CD4-positive, alpha-beta T cell treated with Interleukin-21 for 1 hour (primary cell): ENCODE measurements at regions not wholly inside any gene's neighbourhood (a gene's known extent, or its start where the extent isn't known, plus 50 kb on each side); places are given as distances from the start of the nearest gene placed in this dataset.
"Not testable (repeated sequence)": the region's sequence is repeated elsewhere in the genome, so short reads cannot be mapped to it uniquely, and the experiment has no call there.

ENCODE experiments used
- DNase-seq: peaks from one replicate; pipeline ENCODE4 v3.0.0-alpha.2; 2020

DNA sequence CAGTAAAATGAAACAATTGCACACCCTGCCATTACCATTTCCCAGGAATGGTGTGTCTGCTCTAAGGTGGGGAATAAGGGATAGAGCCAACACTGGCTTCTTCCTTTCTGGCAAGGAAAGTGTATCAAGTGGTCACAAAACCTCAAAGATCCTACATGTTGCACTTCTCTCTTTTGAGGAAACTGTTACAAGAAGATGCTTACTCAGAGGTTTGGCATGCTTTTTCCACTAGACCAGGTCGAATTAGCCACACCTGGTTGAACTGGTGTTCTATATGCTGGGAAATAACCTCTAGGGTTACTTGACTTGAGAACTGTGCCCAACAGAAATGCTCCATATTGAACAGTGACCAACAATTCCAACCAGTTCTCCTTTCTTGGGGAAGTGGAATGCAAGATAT, 102.9 kb downstream of the LRRN1 start:
- no peak for DNase-seq

GRCh38 chr3:3906171-3906570, 106.9 kb downstream of the LRRN1 start:
- no peak for DNase-seq

DNA sequence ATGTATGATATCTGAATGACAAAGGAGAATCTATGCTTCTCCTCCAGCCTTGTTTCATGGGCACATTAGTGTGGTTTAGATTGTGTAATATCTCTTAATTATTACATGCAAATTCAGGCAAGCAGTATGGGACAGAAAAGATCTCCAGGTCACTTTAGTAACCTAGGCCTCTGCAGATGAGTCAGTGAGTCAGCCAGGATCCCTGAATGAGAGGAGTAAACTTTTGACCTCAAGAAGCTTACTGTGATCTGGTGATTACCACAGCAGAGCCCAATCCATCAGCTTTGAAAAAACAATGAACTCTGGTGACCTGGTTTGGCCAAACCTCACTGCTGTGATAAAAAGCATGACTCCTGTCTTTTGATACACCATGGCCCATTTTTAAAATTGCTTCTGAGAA, 107.8 kb downstream of the LRRN1 start:
- no peak for DNase-seq

GRCh38 chr3:3918763-3919162, 119.5 kb downstream of the LRRN1 start:
- no peak for DNase-seq

DNA sequence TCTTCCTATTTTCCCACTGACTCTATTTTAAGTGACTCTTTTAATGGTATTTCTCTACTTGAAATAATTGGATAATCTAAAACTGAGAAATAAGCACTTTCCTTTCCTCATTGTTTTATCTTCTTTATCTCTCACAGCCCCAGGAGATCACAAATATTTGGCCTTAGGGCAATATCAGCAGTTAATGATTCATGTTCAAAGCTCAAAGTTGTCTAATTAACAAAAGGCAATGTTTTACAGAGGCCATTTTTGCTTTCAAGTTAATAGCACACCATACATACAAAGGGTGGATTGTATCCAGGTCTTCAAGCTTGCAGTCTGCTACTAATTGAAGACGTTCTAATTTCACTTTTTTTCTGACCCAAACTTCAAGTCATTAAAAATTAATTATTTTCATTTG, 120.1 kb downstream of the LRRN1 start:
- DNase-seq: no peak

DNA sequence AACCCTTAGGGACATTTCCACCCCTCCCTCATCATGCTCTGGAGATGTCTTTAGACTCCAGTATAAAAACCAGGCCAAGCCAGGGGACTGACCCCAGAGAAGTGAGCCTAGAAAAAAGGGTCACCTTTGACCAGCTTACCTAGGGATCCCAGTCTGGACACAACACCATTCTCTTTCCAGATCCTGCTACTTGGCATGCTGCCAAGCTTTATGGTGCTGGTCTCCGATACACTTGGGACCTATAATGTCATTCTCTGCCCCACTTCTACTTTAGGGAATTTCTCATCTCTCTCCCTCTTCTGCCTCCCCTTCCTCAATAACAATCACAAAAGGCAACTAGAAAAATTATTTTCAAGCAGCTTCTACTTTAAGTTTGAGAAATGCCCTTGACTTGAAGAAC, 124.4 kb downstream of the LRRN1 start:
- no peak for DNase-seq

GRCh38 chr3:3927198-3927597, 128.0 kb downstream of the LRRN1 start:
- no peak for DNase-seq

- DNase-seq: no peak
These were observed 128.7 kb downstream of the LRRN1 start for GRCh38 chr3:3927965-3928364.

DNA sequence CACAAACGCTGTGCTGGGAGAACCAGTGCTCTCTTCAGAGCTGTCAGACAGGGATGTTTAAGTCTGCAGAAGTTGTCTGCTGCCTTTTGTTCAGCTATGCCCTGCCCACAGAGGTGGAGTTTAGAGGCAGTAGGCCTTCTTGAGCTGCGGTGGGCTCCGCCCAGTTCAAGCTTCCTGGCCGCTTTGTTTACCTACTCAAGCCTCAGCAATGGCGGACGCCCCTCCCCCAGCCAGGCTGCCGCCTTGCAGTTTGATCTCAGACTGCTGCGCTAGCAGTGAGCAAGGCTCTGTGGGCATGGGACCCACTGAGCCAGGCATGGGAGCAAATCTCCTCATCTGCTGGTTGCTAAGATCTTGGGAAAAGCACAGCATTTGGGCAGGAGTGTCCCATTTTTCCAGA, 142.1 kb downstream of the LRRN1 start:
- not testable (repeated sequence) for DNase-seq

GRCh38 chr3:3951071-3951470, 151.8 kb downstream of the LRRN1 start:
- DNase-seq: no peak

DNA sequence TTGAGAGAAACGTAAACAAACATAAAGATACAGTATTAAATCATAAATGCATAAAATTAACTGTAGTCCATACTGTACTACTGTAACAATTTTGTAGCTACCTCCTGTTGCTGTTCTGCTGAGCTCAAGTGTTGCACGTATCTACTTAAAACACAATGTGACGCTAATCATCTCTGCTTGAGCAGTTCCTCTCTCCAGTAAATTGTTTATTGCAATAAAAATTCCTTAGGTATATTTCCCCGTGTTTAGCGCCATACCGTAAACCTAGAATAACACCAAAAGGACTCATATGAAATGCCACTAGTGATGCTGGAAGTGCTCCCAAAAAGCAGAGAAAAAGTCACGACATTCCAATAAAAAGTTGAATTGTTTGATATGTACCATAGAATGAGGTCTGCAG, 152.3 kb downstream of the LRRN1 start:
- no peak for DNase-seq

GRCh38 chr3:3962867-3963266, 163.6 kb downstream of the LRRN1 start:
- DNase-seq: not testable (repeated sequence)

DNA sequence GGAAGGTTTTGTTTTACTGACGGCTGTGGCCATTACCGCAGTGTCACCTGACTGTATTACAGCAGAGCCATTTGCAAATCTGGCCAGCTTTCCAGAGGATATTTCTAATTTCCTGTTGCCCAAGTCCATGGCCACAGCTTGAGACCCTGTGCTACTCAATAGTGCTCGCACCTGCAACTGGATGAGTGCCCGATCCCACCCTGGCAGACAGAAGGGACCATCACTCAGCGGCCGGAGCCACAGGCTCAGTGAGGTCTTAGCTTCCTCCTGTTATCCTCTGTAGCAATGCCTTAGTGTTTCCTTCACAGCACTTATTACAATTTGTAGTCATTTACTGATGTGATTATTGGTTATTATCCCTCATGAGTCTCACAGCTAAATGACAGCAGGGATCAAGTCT, 184.8 kb downstream of the LRRN1 start:
- no peak for DNase-seq

GRCh38 chr3:3991598-3991997, 192.4 kb downstream of the LRRN1 start:
- no peak for DNase-seq

- DNase-seq: no peak
These were observed 193.2 kb downstream of the LRRN1 start for GRCh38 chr3:3992312-3992874.

- DNase-seq: peak; percentile 29
These were observed 199.1 kb downstream of the LRRN1 start for GRCh38 chr3:3998140-3998922.

DNA sequence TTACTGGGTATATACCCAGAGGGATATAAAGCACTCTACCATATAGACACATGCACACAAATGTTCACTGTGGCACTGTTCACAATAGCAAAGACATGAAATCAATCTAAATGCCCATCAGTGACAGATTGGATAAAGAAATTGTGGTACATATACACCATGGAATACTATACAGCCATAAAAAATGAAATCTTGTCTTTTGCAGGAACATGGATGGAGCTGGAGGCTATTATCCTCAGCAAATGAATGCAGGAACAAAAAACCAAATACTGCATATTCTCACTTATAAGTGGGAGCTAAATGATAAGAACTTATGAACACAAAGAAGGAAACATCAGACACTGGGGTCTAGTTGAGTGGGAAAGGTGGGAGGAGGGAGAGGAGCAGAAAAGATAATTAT, 200.1 kb downstream of the LRRN1 start:
- DNase-seq: not testable (repeated sequence)

GRCh38 chr3:4001976-4002375, 202.7 kb downstream of the LRRN1 start:
- no peak for DNase-seq

DNA sequence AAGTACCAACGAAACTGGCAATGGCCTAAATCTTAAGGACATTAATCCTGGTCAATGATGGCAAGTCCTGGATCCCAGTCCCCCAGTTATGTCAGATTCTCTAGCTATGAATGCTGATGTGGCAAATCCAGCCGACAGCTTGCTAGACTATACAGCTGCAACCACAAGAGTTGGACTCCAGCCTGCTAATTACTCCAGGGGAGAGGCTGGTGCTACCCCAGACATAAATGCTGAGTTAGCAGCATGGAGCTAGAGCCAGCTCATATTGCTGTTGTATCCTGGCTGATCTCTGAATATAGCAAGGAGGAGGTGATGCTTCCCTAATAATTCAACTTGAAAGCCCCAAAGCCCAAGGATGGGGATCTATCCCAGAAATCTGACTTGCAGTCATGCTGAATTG, 207.1 kb downstream of the LRRN1 start:
- no peak for DNase-seq

GRCh38 chr3:4008205-4008604, 209.0 kb downstream of the LRRN1 start:
- no peak for DNase-seq

GRCh38 chr3:4011166-4011565, 211.9 kb downstream of the LRRN1 start:
- DNase-seq: no peak

- no peak for DNase-seq
These were observed 216.2 kb downstream of the LRRN1 start for GRCh38 chr3:4015426-4015825.

DNA sequence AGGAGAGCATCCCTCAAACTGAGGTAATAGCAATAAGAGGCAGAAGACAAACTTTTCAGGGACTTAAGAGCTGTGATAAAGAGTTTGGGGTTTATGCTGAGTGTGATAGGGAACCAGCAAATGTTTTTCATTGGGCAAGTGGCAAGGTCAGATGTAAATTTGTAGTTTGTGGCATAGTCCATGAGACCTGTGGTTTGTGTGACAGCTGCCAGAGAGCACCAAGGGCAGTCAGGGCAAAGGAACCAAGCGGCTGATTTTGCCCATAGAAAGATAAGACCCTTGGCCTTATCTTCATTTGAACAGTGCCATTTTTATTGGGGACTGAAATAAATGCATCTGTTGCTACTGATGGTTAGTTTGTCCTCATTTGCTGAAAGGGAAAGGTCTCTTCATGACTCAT, 220.3 kb downstream of the LRRN1 start:
- no peak for DNase-seq

DNA sequence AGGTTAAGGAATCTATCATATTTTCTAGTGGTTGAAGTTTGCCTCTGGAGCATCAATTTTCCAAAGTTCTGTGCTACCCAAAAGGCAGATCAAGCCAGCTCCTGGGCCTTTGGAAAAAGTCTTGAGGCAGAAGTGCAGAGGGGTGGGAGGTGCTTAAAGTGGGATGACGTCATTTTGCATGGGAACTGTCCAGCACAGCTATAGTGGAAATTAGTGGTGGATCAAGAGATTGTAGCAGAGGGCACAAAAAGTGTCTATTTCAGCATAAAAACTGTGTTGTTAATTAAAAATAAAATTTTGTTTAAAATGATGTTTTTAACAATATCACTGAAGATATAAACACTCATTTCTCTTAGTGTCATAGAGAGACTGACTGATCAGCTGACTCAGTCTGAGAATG, 221.9 kb downstream of the LRRN1 start:
- no peak for DNase-seq

DNA sequence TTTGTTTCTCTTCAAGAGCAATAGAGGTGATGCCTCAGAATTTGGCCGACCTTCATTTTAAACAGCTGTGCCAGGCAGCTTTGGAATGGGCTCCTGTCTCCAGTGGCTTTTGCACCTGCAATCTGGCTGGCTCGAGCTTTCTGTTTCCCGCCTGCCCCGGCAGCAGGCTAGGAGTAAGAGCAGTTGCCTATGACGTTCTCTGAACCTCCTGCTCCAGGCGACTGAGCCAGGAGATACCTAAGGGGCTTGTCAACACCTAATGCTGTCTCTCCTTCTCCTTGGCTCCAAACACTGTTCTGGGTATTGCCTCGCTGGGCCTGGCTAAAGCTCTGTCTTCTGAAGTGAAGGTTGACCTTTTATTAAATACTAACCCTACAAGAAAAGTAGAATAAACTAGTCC, 229.9 kb downstream of the LRRN1 start:
- no peak for DNase-seq
